Neural progenitor cell (in vitro differentiated cells): ENCODE measurements at regions not wholly inside any gene's neighbourhood (a gene's known extent, or its start where the extent isn't known, plus 50 kb on each side); places are given as distances from the start of the nearest gene placed in this dataset.

ENCODE experiments used
- DNase-seq: peaks from one replicate; pipeline ENCODE4 v3.0.0-alpha.2; 2016; ENCODE audit warnings: low spot score
- H2AFZ ChIP-seq: fragments of 200-600 bp; sonication (generic); replicated peaks from 2 replicates; pipeline ENCODE4 v1.6.1; 2016; ENCODE audit warnings: antibody characterized with exemption
- H3F3A ChIP-seq: fragments of 200-600 bp; sonication (generic); 2 replicates; pipeline ENCODE4 v1.6.1; 2016; ENCODE audit warnings: antibody characterized with exemption, low read depth
- H3K27ac ChIP-seq: fragments of 200-600 bp; sonication (generic); 2 replicates; pipeline ENCODE4 v1.5.1; 2016; ENCODE audit warnings: mild to moderate bottlenecking
- H3K27me3 ChIP-seq: fragments of 200-600 bp; sonication (generic); 2 replicates; pipeline ENCODE4 v1.6.1; 2016; ENCODE audit warnings: mild to moderate bottlenecking, moderate library complexity
- H3K36me3 ChIP-seq: fragments of 200-600 bp; sonication (generic); 2 replicates; pipeline ENCODE4 v1.5.1; 2016
- H3K4me1 ChIP-seq: fragments of 200-600 bp; sonication (generic); 2 replicates; pipeline ENCODE4 v1.6.1; 2016; ENCODE audit warnings: mixed run types
- H3K4me2 ChIP-seq: fragments of 200-600 bp; sonication (generic); 2 replicates; pipeline ENCODE4 v1.6.1; 2016
- H3K4me3 ChIP-seq: fragments of 200-600 bp; sonication (generic); 2 replicates; pipeline ENCODE4 v1.5.1; 2016
- H3K79me2 ChIP-seq: fragments of 200-600 bp; sonication (generic); 2 replicates; pipeline ENCODE4 v1.6.1; 2016; ENCODE audit warnings: low read depth
- H3K9ac ChIP-seq: fragments of 200-600 bp; sonication (generic); 2 replicates; pipeline ENCODE4 v1.6.1; 2016
- H3K9me3 ChIP-seq: fragments of 200-600 bp; sonication (generic); 2 replicates; pipeline ENCODE4 v1.5.1; 2016; ENCODE audit warnings: low read depth
- H4K20me1 ChIP-seq: fragments of 200-600 bp; sonication (generic); 2 replicates; pipeline ENCODE4 v1.6.1; 2016; ENCODE audit warnings: low read depth
- H3K27ac Mint-ChIP-seq: 3 replicates; pipeline ENCODE4 v1.8.0; 2021; ENCODE audit warnings: mixed read lengths
- H3K27me3 Mint-ChIP-seq: 2 replicates; pipeline ENCODE4 v1.8.0; 2022; ENCODE audit warnings: low read depth, mild to moderate bottlenecking, inconsistent platforms, moderate library complexity, mixed read lengths; ENCODE audit not compliant: insufficient read depth
- H3K36me3 Mint-ChIP-seq: 3 replicates; pipeline ENCODE4 v1.8.0; 2021; ENCODE audit warnings: mixed read lengths
- H3K4me1 Mint-ChIP-seq: 3 replicates; pipeline ENCODE4 v1.8.0; 2021; ENCODE audit warnings: mixed read lengths
- H3K4me3 Mint-ChIP-seq: 3 replicates; pipeline ENCODE4 v1.8.0; 2021; ENCODE audit warnings: mild to moderate bottlenecking, moderate library complexity, mixed read lengths
- H3K9me3 Mint-ChIP-seq: 3 replicates; pipeline ENCODE4 v1.8.0; 2020; ENCODE audit warnings: mixed read lengths
- CTCF ChIP-seq: fragments of 200-600 bp; sonication (generic); IDR thresholded peaks from 2 replicates; pipeline ENCODE4 v1.5.1; 2017; ENCODE audit warnings: antibody characterized with exemption, mild to moderate bottlenecking
- EZH2 ChIP-seq: fragments of 200-600 bp; sonication (generic); IDR thresholded peaks from 2 replicates; pipeline ENCODE4 v1.6.1; 2017; ENCODE audit warnings: antibody characterized with exemption, mild to moderate bottlenecking, moderate library complexity
- EZH2phosphoT487 ChIP-seq: fragments of 200-600 bp; sonication (generic); IDR thresholded peaks from 2 replicates; pipeline ENCODE4 v1.6.1; 2017; ENCODE audit warnings: antibody characterized with exemption

GRCh38 chr10:107433605-107434004, 269.1 kb upstream of the SORCS1 start:
- no peaks in the 10 kb centered on the region for H3K27me3 Mint-ChIP-seq
- no peaks in the 10 kb centered on the region for H3K36me3 Mint-ChIP-seq
- H3K9me3 Mint-ChIP-seq: no peaks in the 10 kb centered on the region
- Histone ChIP-seq H3K79me2 (no peaks in the 10 kb centered on the region), H3K4me2 (no peak overlapping the region), H3K4me1 (no peaks in the 10 kb centered on the region), H4K20me1 (no peaks in the 10 kb centered on the region), H3K36me3 (no peaks in the 10 kb centered on the region), H2AFZ (no peak overlapping the region), H3K9ac (no peak overlapping the region), H3K9me3 (no peaks in the 10 kb centered on the region), H3K27me3 (no peaks in the 10 kb centered on the region), H3F3A (no peaks in the 10 kb centered on the region), H3K27ac (no peak overlapping the region), H3K4me3 (no peak overlapping the region)
- H3K4me1 Mint-ChIP-seq: no peaks in the 10 kb centered on the region
- TF ChIP-seq CTCF (no peak), EZH2 (no peak), EZH2phosphoT487 (no peak)
- H3K4me3 Mint-ChIP-seq: no peak overlapping the region
- no peak overlapping the region for H3K27ac Mint-ChIP-seq
- no peak for DNase-seq

GRCh38 chr10:107430446-107430845, 265.9 kb upstream of the SORCS1 start:
- Histone ChIP-seq H3F3A (no peaks in the 10 kb centered on the region), H3K4me1 (peaks cover 10% of the 10 kb centered on the region), H3K9me3 (no peaks in the 10 kb centered on the region), H3K4me3 (no peak overlapping the region), H3K4me2 (no peak overlapping the region), H3K79me2 (no peaks in the 10 kb centered on the region), H3K27me3 (no peaks in the 10 kb centered on the region), H3K9ac (no peak overlapping the region), H4K20me1 (no peaks in the 10 kb centered on the region), H2AFZ (peak overlapping the region; percentile 14), H3K36me3 (no peaks in the 10 kb centered on the region), H3K27ac (no peak overlapping the region)
- H3K4me3 Mint-ChIP-seq: no peak overlapping the region
- H3K27ac Mint-ChIP-seq: no peak overlapping the region
- DNase-seq: no peak
- H3K9me3 Mint-ChIP-seq: no peaks in the 10 kb centered on the region
- H3K4me1 Mint-ChIP-seq: peaks cover 15% of the 10 kb centered on the region
- H3K27me3 Mint-ChIP-seq: no peaks in the 10 kb centered on the region
- H3K36me3 Mint-ChIP-seq: no peaks in the 10 kb centered on the region
- no peak for TF ChIP-seq EZH2phosphoT487
- TF ChIP-seq EZH2: no peak
- no peak for TF ChIP-seq CTCF

- Histone ChIP-seq H3K4me2 (no peak overlapping the region), H3K36me3 (no peaks in the 10 kb centered on the region), H3K4me1 (peaks cover 10% of the 10 kb centered on the region), H3K9me3 (no peaks in the 10 kb centered on the region), H3K9ac (no peak overlapping the region), H3K4me3 (no peak overlapping the region), H3K79me2 (no peaks in the 10 kb centered on the region), H4K20me1 (no peaks in the 10 kb centered on the region), H2AFZ (no peak overlapping the region), H3K27ac (no peak overlapping the region), H3F3A (no peaks in the 10 kb centered on the region), H3K27me3 (no peaks in the 10 kb centered on the region)
- DNase-seq: no peak
- no peaks in the 10 kb centered on the region for H3K36me3 Mint-ChIP-seq
- H3K9me3 Mint-ChIP-seq: no peaks in the 10 kb centered on the region
- H3K27me3 Mint-ChIP-seq: peaks cover 2% of the 10 kb centered on the region
- no peak overlapping the region for H3K4me3 Mint-ChIP-seq
- TF ChIP-seq EZH2 (no peak), EZH2phosphoT487 (no peak), CTCF (no peak)
- H3K27ac Mint-ChIP-seq: no peak overlapping the region
- peaks cover 15% of the 10 kb centered on the region for H3K4me1 Mint-ChIP-seq
These were observed 262.5 kb upstream of the SORCS1 start for GRCh38 chr10:107427016-107427415.
